GM21390 (cell line): ENCODE measurements at regions not wholly inside any gene's neighbourhood (a gene's known extent, or its start where the extent isn't known, plus 50 kb on each side); places are given as distances from the start of the nearest gene placed in this dataset.

Experiments used
- ATAC-seq: cut with Tn5 transposase; IDR thresholded peaks from one replicate; pipeline ENCODE4 v1.9.1; 2021; ENCODE audit not compliant: unreplicated experiment

GRCh38 chr14:53491884-53492277, 338.8 kb upstream of the DDHD1 start:
- ATAC-seq = no peak

- ATAC-seq = no peak
Measured at GRCh38 chr14:53491256-53491883, 338.2 kb upstream of the DDHD1 start.

DNA sequence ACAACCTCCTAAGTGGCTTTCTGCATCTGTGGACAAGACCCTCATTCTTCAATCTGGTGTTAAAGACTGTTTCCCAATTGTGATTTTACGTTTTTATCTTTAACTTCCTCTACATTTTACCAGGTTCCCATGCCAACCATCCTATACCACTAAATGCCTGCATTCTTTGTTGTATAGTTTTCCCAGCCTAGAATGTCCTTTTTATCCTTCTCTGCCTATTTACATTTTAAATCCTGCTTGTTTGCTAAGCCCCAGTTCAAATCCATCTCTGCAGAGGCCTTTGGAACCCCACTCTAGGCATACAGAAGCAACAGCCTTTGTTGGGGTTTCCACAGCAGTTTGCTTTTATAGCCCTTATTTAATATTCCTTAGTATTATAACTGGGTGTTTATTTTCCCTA, 325.1 kb upstream of the DDHD1 start:
- no peak for ATAC-seq

- no peak for ATAC-seq
Measured at GRCh38 chr14:53473480-53473879, 320.4 kb upstream of the DDHD1 start.

- no peak for ATAC-seq
Measured at GRCh38 chr14:53472306-53472705, 319.2 kb upstream of the DDHD1 start.

- no peak for ATAC-seq
Measured at GRCh38 chr14:53470351-53471043, 317.4 kb upstream of the DDHD1 start.

DNA sequence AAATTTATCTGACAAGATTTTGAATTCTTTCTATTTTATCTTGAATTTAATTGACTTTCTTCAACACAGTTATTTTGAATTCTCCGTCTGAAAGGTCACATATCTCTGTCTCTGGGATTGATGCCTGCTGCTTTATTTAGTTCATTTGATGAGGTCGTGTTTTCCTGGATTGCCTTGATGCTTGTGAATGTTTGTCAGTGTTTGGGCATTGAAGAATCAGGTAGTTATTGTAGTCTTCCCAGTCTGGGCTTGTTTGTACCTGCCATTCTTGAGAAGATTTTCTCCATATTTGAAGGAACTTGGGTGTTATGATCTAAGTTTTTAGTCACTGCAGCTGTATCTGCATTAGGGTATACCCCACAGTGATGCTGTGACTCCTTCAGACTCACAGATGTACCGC, 315.8 kb upstream of the DDHD1 start:
- no peak for ATAC-seq

GRCh38 chr14:53464376-53464775, 311.3 kb upstream of the DDHD1 start:
- ATAC-seq = no peak

DNA sequence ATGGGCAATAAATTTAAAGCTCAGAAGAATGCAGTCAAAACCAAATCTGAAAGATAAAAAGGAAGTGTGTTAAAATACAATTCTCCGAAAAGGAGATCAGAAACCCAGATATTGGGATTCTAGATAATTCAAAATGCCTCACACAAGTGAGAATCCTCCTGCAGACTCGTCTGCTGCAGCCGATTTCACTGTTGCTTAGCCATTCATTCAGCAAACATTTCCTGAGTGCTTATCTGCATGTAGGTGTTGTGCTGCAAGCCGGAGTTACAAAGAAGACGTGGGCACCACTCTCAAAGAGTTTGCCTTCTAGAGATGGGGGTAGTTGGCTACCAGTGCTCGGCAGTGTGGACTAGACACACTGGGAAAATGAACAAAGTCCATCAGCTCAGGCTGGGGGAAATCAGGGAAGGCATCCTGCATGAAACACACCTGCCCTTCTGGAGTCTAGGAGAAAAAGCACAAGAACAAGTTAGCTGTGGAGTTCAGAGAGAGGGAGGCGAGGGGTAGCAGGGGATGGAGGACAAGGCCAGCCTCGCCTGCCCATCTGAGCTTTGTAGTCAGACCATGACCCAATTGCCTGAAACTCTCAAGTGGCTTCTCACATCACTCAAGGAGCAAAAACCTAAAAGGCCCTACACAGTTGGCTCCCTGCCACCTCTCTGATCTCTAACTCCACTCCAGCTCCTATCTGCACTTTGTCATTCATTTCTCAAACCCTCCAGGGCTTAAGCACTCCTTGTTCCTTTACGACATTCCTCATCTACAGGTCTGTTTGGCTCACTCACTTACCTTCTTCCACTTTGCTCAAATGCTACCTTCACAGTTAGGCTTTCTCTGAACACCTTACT, 310.0 kb upstream of the DDHD1 start:
- no peak for ATAC-seq

DNA sequence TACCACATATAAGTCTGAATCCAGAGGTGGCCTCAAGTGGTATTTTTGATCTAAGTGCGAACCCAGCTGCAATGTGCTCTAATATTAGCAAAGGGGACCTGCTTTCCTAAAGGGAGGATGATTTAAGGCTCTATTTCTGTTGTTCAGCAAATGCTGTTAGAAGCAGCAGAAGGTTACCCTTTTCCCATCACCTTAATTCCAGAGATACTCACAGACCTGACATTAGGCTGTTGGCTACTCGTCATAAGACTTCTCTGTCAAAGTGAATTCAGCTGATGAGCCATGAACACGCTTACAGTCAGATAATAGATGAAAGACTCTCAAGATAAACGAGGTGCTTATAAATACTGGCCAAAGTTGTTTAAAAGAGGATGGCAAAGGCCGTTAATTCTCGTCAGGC, 308.7 kb upstream of the DDHD1 start:
- ATAC-seq = no peak

DNA sequence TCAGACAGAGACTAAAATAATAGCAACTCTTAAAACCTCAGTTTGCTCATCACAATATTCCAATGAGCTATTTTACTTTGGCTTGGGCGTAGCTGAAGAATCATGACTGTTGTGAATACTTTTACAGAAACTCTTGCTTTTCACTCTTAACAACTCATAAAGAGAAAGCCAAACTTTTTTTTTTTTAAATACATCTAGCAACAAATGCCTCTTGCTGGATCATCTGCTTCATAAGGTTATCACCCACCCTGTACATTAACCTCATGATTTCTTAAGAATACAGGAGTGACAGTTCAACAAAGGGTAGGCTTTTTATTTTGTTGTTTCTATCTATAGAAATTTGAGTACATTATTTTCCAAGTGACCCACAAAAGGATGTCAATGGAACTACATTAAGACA, 307.4 kb upstream of the DDHD1 start:
- no peak for ATAC-seq

- ATAC-seq = no peak
Measured at GRCh38 chr14:53458368-53458814, 305.3 kb upstream of the DDHD1 start.

GRCh38 chr14:53456931-53457330, 303.8 kb upstream of the DDHD1 start:
- ATAC-seq = no peak

DNA sequence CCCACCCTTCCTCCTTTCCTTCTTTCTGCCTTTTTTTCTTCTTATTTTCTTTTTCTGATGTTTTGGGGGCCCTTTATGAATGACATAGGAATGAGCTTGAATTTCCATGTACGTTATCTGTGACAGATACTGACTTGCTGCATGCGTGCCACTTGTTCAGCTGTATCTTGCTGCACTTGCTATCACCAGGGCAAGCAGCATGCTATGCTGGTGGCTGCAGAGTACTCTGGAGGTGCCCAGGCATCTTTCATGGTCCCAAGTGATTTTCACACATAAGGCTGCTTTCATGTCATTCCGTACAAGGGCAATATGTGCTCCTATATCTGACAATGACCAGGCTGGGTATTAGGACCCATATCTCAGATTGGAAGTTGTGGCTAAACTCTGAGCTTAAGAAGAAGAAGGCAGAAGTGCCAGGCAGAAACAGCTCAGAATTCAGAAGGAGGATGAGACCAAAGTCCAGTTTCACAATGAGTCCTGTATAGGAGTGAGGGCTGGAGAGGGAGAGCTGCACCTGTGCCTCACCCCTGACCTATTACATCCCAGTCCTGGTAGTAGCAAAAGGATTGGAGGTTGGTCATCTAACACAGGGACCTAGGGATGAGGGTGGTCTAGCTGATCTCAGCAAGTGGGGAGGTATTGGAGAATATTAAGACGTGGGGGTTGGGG, 299.0 kb upstream of the DDHD1 start:
- ATAC-seq = no peak

DNA sequence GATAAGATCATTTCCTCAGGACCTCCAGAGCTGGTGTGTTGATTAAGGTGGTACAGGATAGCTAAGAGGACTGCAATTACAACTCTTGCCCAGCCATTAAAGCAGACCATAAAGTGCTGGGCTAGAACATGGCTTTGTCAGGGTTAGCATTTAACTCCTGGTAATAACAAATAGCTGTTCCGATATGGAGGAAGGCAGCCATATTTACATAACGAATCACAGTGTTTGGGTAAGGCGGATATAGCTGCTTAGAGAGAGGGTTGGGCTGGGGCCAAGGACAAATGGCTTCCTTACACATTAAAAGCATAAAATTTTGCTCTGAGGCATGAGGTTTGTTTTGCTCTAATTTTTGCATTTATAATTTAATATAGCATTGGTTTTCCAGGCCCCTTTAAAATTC, 297.7 kb upstream of the DDHD1 start:
- ATAC-seq = no peak

DNA sequence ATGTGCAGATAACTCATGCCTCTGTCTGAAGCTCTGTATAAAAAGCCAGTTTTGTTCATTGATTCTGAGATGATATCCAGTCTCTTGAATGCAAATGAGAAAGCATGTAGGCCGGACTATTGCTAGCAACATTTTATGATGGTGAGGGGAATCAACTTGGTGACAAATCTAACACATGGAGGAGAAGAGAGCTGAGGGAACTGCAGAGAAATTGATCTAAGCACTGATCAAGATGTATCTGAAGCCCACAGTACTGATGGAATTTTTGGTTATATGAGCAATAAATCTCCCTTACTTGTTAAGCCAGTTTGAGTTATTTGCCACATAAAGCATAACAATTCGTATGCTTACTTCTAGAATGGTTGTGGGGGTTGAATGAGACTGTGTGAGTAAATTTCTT, 295.6 kb upstream of the DDHD1 start:
- ATAC-seq = no peak

DNA sequence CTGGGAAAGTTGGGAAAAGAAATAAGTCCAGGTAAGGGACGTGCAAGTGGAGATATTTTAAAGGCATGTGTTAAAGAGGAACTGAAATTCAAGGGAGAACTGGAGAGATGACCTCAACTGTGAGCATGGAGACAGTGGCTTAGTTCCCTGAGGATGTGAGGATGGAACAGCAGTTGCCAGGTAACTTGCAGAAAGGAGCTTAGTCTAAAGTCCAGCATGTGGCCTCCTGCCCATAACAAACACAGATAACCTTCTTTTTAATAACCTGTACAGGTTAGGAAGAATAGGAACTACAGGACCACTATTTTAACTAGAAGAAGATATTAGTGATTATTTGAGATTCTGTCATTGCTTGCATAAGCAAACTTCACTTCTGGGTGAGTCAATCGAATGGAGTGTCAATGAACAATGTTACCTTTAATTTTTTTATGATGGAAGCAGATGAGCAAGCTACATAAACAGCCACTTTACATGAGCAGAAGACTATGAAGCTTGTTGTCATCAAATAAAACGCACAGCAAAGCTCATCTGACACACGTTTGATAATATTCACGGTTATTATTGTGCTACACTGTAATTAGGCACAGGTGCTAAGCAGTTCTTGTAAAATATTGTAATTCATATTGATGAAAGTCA, 291.7 kb upstream of the DDHD1 start:
- ATAC-seq = no peak

DNA sequence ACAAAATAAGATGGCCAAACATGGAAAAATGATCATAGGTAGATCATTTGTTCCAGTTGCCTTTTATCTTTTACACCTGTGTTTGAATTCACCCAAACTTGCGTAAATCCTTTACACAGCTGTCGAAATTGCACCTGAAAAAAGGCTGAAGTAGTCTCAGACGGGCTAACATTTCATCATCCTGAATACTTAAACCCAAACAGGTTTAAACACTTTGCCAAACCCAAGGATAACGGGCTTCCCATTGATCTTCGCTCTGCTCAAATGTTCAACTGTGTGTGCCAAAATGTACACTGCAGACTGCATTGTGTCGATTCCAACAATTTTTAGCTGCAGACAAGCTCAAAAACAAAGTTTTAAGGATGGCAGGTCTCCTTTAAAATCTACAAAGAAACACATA, 288.7 kb upstream of the DDHD1 start:
- no peak for ATAC-seq

- ATAC-seq = no peak
Measured at GRCh38 chr14:53437858-53438257, 284.7 kb upstream of the DDHD1 start.

GRCh38 chr14:53432378-53432802, 279.3 kb upstream of the DDHD1 start:
- ATAC-seq = peak; percentile 84

- ATAC-seq = no peak
Measured at GRCh38 chr14:53430870-53431269, 277.7 kb upstream of the DDHD1 start.
